Liver (tissue), 8 donors: ENCODE measurements at regions not wholly inside any gene's neighbourhood (a gene's known extent, or its start where the extent isn't known, plus 50 kb on each side); places are given as distances from the start of the nearest gene placed in this dataset.

Source experiments
- DNase-seq: peaks from one replicate; pipeline ENCODE4 v3.0.0-alpha.2; 2017; ENCODE audit warnings: low spot score
- H3K27ac ChIP-seq, 2 donors: one replicate each; pipeline ENCODE4 v1.7.0; 2013; ENCODE audit warnings: inconsistent platforms in 2 of 2, low read length in 2 of 2, control low read depth in 1 of 2, low read depth in 1 of 2, mild to moderate bottlenecking in 1 of 2
- H3K27me3 ChIP-seq, 4 donors: one replicate each; pipeline versions ENCODE4 v1.6.1 to v1.7.0; 2013; ENCODE audit warnings: low read length in 3 of 4, inconsistent platforms in 1 of 4, mild to moderate bottlenecking in 1 of 4, moderate library complexity in 1 of 4; ENCODE audit not compliant: control insufficient read depth in 4 of 4, insufficient read depth in 4 of 4
- H3K36me3 ChIP-seq, 4 donors: one replicate each; pipeline versions ENCODE4 v1.6.1 to v1.7.0; 2013; ENCODE audit warnings: low read length in 3 of 4, mild to moderate bottlenecking in 3 of 4, low read depth in 1 of 4, moderate library complexity in 1 of 4; ENCODE audit not compliant: control insufficient read depth in 4 of 4, insufficient read depth in 3 of 4
- H3K4me1 ChIP-seq, 4 donors: one replicate each; pipeline versions ENCODE4 v1.6.1 to v1.7.0; 2013; ENCODE audit warnings: low read length in 3 of 4, mild to moderate bottlenecking in 3 of 4, moderate library complexity in 1 of 4; ENCODE audit not compliant: control insufficient read depth in 4 of 4, insufficient read depth in 4 of 4
- H3K4me3 ChIP-seq, 3 donors: one replicate each; pipeline versions ENCODE4 v1.6.1 to v1.7.0; 2013; ENCODE audit warnings: low read length in 3 of 3, control low read depth in 1 of 3, low read depth in 1 of 3, mild to moderate bottlenecking in 1 of 3
- H3K9ac ChIP-seq, 2 donors: one replicate each; pipeline ENCODE4 v1.7.0; 2013; ENCODE audit warnings: low read length in 2 of 2, mild to moderate bottlenecking in 2 of 2, moderate library complexity in 2 of 2, control low read depth in 1 of 2, low read depth in 1 of 2
- H3K9me3 ChIP-seq, 4 donors: one replicate each; pipeline versions ENCODE4 v1.6.1 to v1.7.0; 2013; ENCODE audit warnings: low read length in 3 of 4; ENCODE audit not compliant: control insufficient read depth in 4 of 4
- ATF3 ChIP-seq: IDR thresholded peaks from 2 replicates; pipeline ENCODE4 v1.6.1; 2016; ENCODE audit warnings: antibody characterized with exemption
- CTCF ChIP-seq: fragments of 150-350 bp; IDR thresholded peaks from 2 replicates; pipeline ENCODE4 v1.5.1; 2017; ENCODE audit warnings: improper control_type of control experiment, low read depth, low read length; ENCODE audit not compliant: missing input control
- EGR1 ChIP-seq, 2 donors: IDR thresholded peaks; 2 replicates each; pipeline ENCODE4 v1.6.1; 2016 to 2018; ENCODE audit warnings: antibody characterized with exemption in 2 of 2, low read depth in 2 of 2
- FOXA1 ChIP-seq: IDR thresholded peaks from 2 replicates; pipeline ENCODE4 v1.6.1; 2016; ENCODE audit warnings: antibody characterized with exemption
- FOXA2 ChIP-seq: IDR thresholded peaks from 2 replicates; pipeline ENCODE4 v1.6.1; 2016; ENCODE audit warnings: antibody characterized with exemption
- GABPA ChIP-seq, 2 donors: IDR thresholded peaks in 1 of 2; conservative IDR thresholded peaks in 1 of 2; 2 replicates each; pipeline ENCODE4 v1.6.1; 2016; ENCODE audit warnings: antibody characterized with exemption in 2 of 2, mild to moderate bottlenecking in 1 of 2, moderate library complexity in 1 of 2
- HNF4A ChIP-seq, 2 donors: conservative IDR thresholded peaks; 2 replicates each; pipeline ENCODE4 v1.6.1; 2016; ENCODE audit warnings: antibody characterized with exemption in 2 of 2, mild to moderate bottlenecking in 2 of 2
- HNF4G ChIP-seq: IDR thresholded peaks from 2 replicates; pipeline ENCODE4 v1.6.1; 2016; ENCODE audit warnings: antibody characterized with exemption
- JUND ChIP-seq, 2 donors: IDR thresholded peaks; 2 replicates each; pipeline ENCODE4 v1.6.1; 2016; ENCODE audit warnings: antibody characterized with exemption in 2 of 2
- MAX ChIP-seq: IDR thresholded peaks from 2 replicates; pipeline ENCODE4 v1.6.1; 2016; ENCODE audit warnings: antibody characterized with exemption
- NR2F2 ChIP-seq: IDR thresholded peaks from 2 replicates; pipeline ENCODE4 v1.6.1; 2016; ENCODE audit warnings: antibody characterized with exemption
- RAD21 ChIP-seq, 2 donors: IDR thresholded peaks; 2 replicates each; pipeline ENCODE4 v1.6.1; 2016; ENCODE audit warnings: antibody characterized with exemption in 2 of 2, mild to moderate bottlenecking in 2 of 2
- REST ChIP-seq: IDR thresholded peaks from 2 replicates; pipeline ENCODE4 v1.6.1; 2016; ENCODE audit warnings: antibody characterized with exemption, mild to moderate bottlenecking
- RXRA ChIP-seq, 2 donors: IDR thresholded peaks; 2 replicates each; pipeline ENCODE4 v1.6.1; 2017 to 2018; ENCODE audit warnings: antibody characterized with exemption in 2 of 2, mild to moderate bottlenecking in 1 of 2
- SP1 ChIP-seq: IDR thresholded peaks from 2 replicates; pipeline ENCODE4 v1.6.1; 2018; ENCODE audit warnings: antibody characterized with exemption, mild to moderate bottlenecking
- TAF1 ChIP-seq: conservative IDR thresholded peaks from 2 replicates; pipeline ENCODE4 v1.6.1; 2016; ENCODE audit warnings: antibody characterized with exemption, mild to moderate bottlenecking
- YY1 ChIP-seq: IDR thresholded peaks from 2 replicates; pipeline ENCODE4 v1.6.1; 2016; ENCODE audit warnings: antibody characterized with exemption, mild to moderate bottlenecking
- ZBTB33 ChIP-seq: IDR thresholded peaks from 2 replicates; pipeline ENCODE4 v1.6.1; 2016; ENCODE audit warnings: antibody characterized with exemption
- WGBS: extraction: QIAGEN DNeasy Blood & Tissue Kit; methylation state at CpG from one replicate; pipeline ENCODE4 v1.1.7; 2013; 5-methylcytosine and 5-hydroxymethylcytosine counted together
- donor health status: healthy.
- donor health status: healthy.
- donor health status: healthy.
- donor health status: healthy.
- donor health status: healthy.

GRCh38 chr14:53610947-53611346, 345.7 kb downstream of the BMP4 start:
- Histone ChIP-seq H3K9ac (no peak overlapping the region), H3K27me3 (no peaks in the 10 kb centered on the region), H3K4me3 (no peak overlapping the region), H3K4me1 (peaks cover 0 to 7% (median 0%) of the 10 kb centered on the region in 4 donors), H3K27ac (no peak overlapping the region), H3K36me3 (no peaks in the 10 kb centered on the region), H3K9me3 (no peaks in the 10 kb centered on the region)
- TF ChIP-seq RXRA (IDR thresholded peaks at IDR 0.05) (no peak), NR2F2 (no peak), GABPA (IDR thresholded peaks at IDR 0.05 in 1 of 2, conservative IDR thresholded peaks at IDR 0.05 in 1 of 2) (no peak), ZBTB33 (no peak), HNF4G (no peak), JUND (IDR thresholded peaks at IDR 0.05) (no peak), YY1 (no peak), TAF1 (no peak), ATF3 (no peak), REST (no peak), SP1 (no peak), RAD21 (IDR thresholded peaks at IDR 0.05) (no peak), FOXA1 (no peak), FOXA2 (no peak), HNF4A (conservative IDR thresholded peaks at IDR 0.05) (no peak), EGR1 (IDR thresholded peaks at IDR 0.05; ENCODE audit: low read depth in 2 of 2) (no peak), CTCF (no peak), MAX (no peak)
- DNase-seq, result no peak

- Histone ChIP-seq H3K27ac (no peak overlapping the region), H3K4me1 (peaks cover 0 to 5% (median 0%) of the 10 kb centered on the region in 4 donors), H3K27me3 (no peaks in the 10 kb centered on the region), H3K36me3 (no peaks in the 10 kb centered on the region), H3K4me3 (no peak overlapping the region), H3K9ac (no peak overlapping the region), H3K9me3 (no peaks in the 10 kb centered on the region)
- no peak for DNase-seq
- WGBS, result 72% methylated on average over 1 of the region's 1 CpG
- TF ChIP-seq HNF4A (conservative IDR thresholded peaks at IDR 0.05) (no peak), NR2F2 (no peak), RAD21 (IDR thresholded peaks at IDR 0.05) (no peak), REST (no peak), CTCF (no peak), RXRA (IDR thresholded peaks at IDR 0.05) (no peak), HNF4G (no peak), YY1 (no peak), FOXA1 (no peak)
Observed at GRCh38 chr14:53609009-53609408, 347.6 kb downstream of the BMP4 start.
